Tibial artery (tissue), 4 donors: ENCODE measurements at regions not wholly inside any gene's neighbourhood (a gene's known extent, or its start where the extent isn't known, plus 50 kb on each side); places are given as distances from the start of the nearest gene placed in this dataset.

Experiments
- DNase-seq, 2 donors: peaks; one replicate each; pipeline ENCODE4 v3.0.0-alpha.2; 2019
- H3K27ac ChIP-seq, 2 donors: fragments of 200-600 bp; sonication (generic) in 1 of 2; 1 replicate in 1 of 2; 2 replicates in 1 of 2; pipeline ENCODE4 v1.5.1; 2018 to 2019; ENCODE audit warnings: mild to moderate bottlenecking in 1 of 2
- H3K27me3 ChIP-seq, 2 donors: fragments of 200-600 bp; sonication (generic) in 1 of 2; one replicate each; pipeline versions ENCODE4 v1.5.1 to v1.6.0; 2016 to 2019
- H3K36me3 ChIP-seq, 3 donors: fragments of 200-600 bp; sonication (generic) in 2 of 3; one replicate each; pipeline ENCODE4 v1.5.1; 2016 to 2019; ENCODE audit warnings: mild to moderate bottlenecking in 2 of 3
- H3K4me1 ChIP-seq, 4 donors: fragments of 200-600 bp; sonication (generic) in 2 of 4; 1 replicate in 3 of 4; 2 replicates in 1 of 4; pipeline ENCODE4 v1.5.1; 2016 to 2019
- H3K4me3 ChIP-seq, 2 donors: fragments of 200-600 bp; sonication (generic) in 1 of 2; 1 replicate in 1 of 2; 2 replicates in 1 of 2; pipeline ENCODE4 v1.5.1; 2018 to 2019; ENCODE audit warnings: mild to moderate bottlenecking in 2 of 2
- H3K9me3 ChIP-seq, 3 donors: fragments of 200-600 bp; sonication (generic) in 1 of 3; one replicate each; pipeline ENCODE4 v1.5.1; 2016 to 2019
- CTCF ChIP-seq, 2 experiments: fragments of 200-600 bp in 1 of 2; fragments of 450-650 bp in 1 of 2; IDR thresholded peaks; one replicate each; pipeline ENCODE4 v1.5.1; 2017 to 2019; ENCODE audit warnings: antibody characterized with exemption in 2 of 2, mild to moderate bottlenecking in 1 of 2, moderate library complexity in 1 of 2
- intact Hi-C: fragments of 100-400 bp; cut with DNase I; formaldehyde crosslinking; loops from one replicate; pipeline ENCODE4 v1.15.0; 2023; ENCODE audit warnings: low total_unique reads

GRCh38 chr1:37147906-37148305 is 113.6 kb upstream of the GRIK3 start:
- H3K27ac ChIP-seq: no peak overlapping the region
- intact Hi-C loops: loop anchor here (5.0 kb wide), 1 partner anchor 1049 kb away; no protein-coding TSS in a partner anchor

GRCh38 chr1:37148663-37149062 is 114.3 kb upstream of the GRIK3 start:
- H3K4me3 ChIP-seq: no peak overlapping the region
- intact Hi-C loops: loop anchor here (5.0 kb wide), 1 partner anchor 1049 kb away; no protein-coding TSS in a partner anchor
- no peaks in the 10 kb centered on the region for H3K4me1 ChIP-seq
- TF ChIP-seq CTCF (IDR thresholded peaks at IDR 0.05): no peak
- H3K36me3 ChIP-seq: no peaks in the 10 kb centered on the region
- H3K27me3 ChIP-seq: peaks cover 0 to 8% of the 10 kb centered on the region in 2 donors
- no peak for DNase-seq
- no peaks in the 10 kb centered on the region for H3K9me3 ChIP-seq
- H3K27ac ChIP-seq: no peak overlapping the region

More at GRCh38 chr1:37147906-37148305, 113.6 kb upstream of the GRIK3 start:
- Histone ChIP-seq H3K4me3 (no peak overlapping the region), H3K4me1 (no peaks in the 10 kb centered on the region), H3K9me3 (no peaks in the 10 kb centered on the region), H3K27me3 (peaks cover 0 to 5% of the 10 kb centered on the region in 2 donors), H3K36me3 (no peaks in the 10 kb centered on the region)
- DNase-seq: no peak
- no peak for TF ChIP-seq CTCF (IDR thresholded peaks at IDR 0.05)

GRCh38 chr1:37149296-37149695 is 115.0 kb upstream of the GRIK3 start:
- no peak for TF ChIP-seq CTCF (IDR thresholded peaks at IDR 0.05)
- H3K4me3 ChIP-seq: no peak overlapping the region
- peaks cover 0 to 2% (median 0%) of the 10 kb centered on the region in 3 donors for H3K9me3 ChIP-seq
- H3K27me3 ChIP-seq: peaks cover 0 to 8% of the 10 kb centered on the region in 2 donors
- intact Hi-C loops: loop anchor here (5.0 kb wide), 1 partner anchor 1048 kb away; no protein-coding TSS in a partner anchor
- no peaks in the 10 kb centered on the region for H3K4me1 ChIP-seq
- no peaks in the 10 kb centered on the region for H3K36me3 ChIP-seq
- no peak for DNase-seq
- H3K27ac ChIP-seq: no peak overlapping the region

GRCh38 chr1:37150986-37151385 is 116.7 kb upstream of the GRIK3 start:
- Histone ChIP-seq H3K4me3 (no peak overlapping the region), H3K36me3 (no peaks in the 10 kb centered on the region), H3K27me3 (peaks cover 0 to 3% of the 10 kb centered on the region in 2 donors), H3K9me3 (peaks cover 0 to 7% (median 4%) of the 10 kb centered on the region in 3 donors), H3K4me1 (no peaks in the 10 kb centered on the region), H3K27ac (no peak overlapping the region)
- intact Hi-C loops: no loop called here
- TF ChIP-seq CTCF (IDR thresholded peaks at IDR 0.05): no peak
- no peak for DNase-seq

- H3K27ac ChIP-seq: no peak overlapping the region
- TF ChIP-seq CTCF (IDR thresholded peaks at IDR 0.05): no peak
- no peaks in the 10 kb centered on the region for H3K36me3 ChIP-seq
- H3K9me3 ChIP-seq: peaks cover 0 to 7% (median 4%) of the 10 kb centered on the region in 3 donors
- H3K4me3 ChIP-seq: no peak overlapping the region
- intact Hi-C loops: no loop called here
- H3K27me3 ChIP-seq: peaks cover 0 to 3% of the 10 kb centered on the region in 2 donors
- no peaks in the 10 kb centered on the region for H3K4me1 ChIP-seq
- DNase-seq: no peak
Observed at GRCh38 chr1:37151789-37152188, 117.5 kb upstream of the GRIK3 start.

- Histone ChIP-seq H3K36me3 (no peaks in the 10 kb centered on the region), H3K27ac (no peak overlapping the region), H3K4me1 (no peaks in the 10 kb centered on the region), H3K27me3 (peaks cover 0 to 3% of the 10 kb centered on the region in 2 donors), H3K9me3 (peaks cover 0 to 7% (median 4%) of the 10 kb centered on the region in 3 donors), H3K4me3 (no peak overlapping the region)
- TF ChIP-seq CTCF (IDR thresholded peaks at IDR 0.05): no peak
- no peak for DNase-seq
- intact Hi-C loops: no loop called here
Observed at GRCh38 chr1:37152491-37152890, 118.2 kb upstream of the GRIK3 start.
